MM.1S (cell line): ENCODE measurements at regions not wholly inside any gene's neighbourhood (a gene's known extent, or its start where the extent isn't known, plus 50 kb on each side); places are given as distances from the start of the nearest gene placed in this dataset.

Source experiments
- DNase-seq: peaks from one replicate; pipeline ENCODE4 v3.0.0-alpha.2; 2015
- H2AFZ ChIP-seq: fragments of 300-600 bp; sonication (generic); 2 replicates; pipeline ENCODE4 v1.6.0; 2016; ENCODE audit warnings: antibody characterized with exemption, low read length
- H3F3A ChIP-seq: fragments of 300-600 bp; sonication (generic); 2 replicates; pipeline ENCODE4 v1.6.1; 2016; ENCODE audit warnings: mild to moderate bottlenecking, antibody characterized with exemption, low read length, moderate library complexity, mixed read lengths; ENCODE audit not compliant: insufficient read depth
- H3K27ac ChIP-seq: fragments of 300-600 bp; sonication (generic); 2 replicates; pipeline ENCODE4 v1.5.1; 2016; ENCODE audit warnings: mild to moderate bottlenecking, low read length
- H3K27me3 ChIP-seq: fragments of 300-600 bp; sonication (generic); replicated peaks from 2 replicates; pipeline ENCODE4 v1.6.0; 2016; ENCODE audit warnings: low read length; ENCODE audit not compliant: insufficient read depth
- H3K36me3 ChIP-seq: fragments of 300-600 bp; sonication (generic); replicated peaks from 2 replicates; pipeline ENCODE4 v1.6.1; 2016; ENCODE audit warnings: mild to moderate bottlenecking, low read length, mixed read lengths; ENCODE audit not compliant: insufficient read depth
- H3K4me1 ChIP-seq: fragments of 300-600 bp; sonication (generic); 2 replicates; pipeline ENCODE4 v1.6.1; 2016; ENCODE audit warnings: low read length, mixed read lengths
- H3K4me2 ChIP-seq: fragments of 300-600 bp; sonication (generic); 2 replicates; pipeline ENCODE4 v1.6.0; 2016; ENCODE audit warnings: low read depth, low read length
- H3K4me3 ChIP-seq: fragments of 300-600 bp; sonication (generic); 2 replicates; pipeline ENCODE4 v1.5.1; 2016; ENCODE audit warnings: low read length, mixed read lengths
- H3K79me2 ChIP-seq: fragments of 300-600 bp; sonication (generic); 2 replicates; pipeline ENCODE4 v1.6.1; 2016; ENCODE audit warnings: mixed run types, low read length, mixed read lengths
- H3K9ac ChIP-seq: fragments of 300-600 bp; sonication (generic); 2 replicates; pipeline ENCODE4 v1.6.1; 2016; ENCODE audit warnings: low read length, mixed read lengths
- H3K9me2 ChIP-seq: fragments of 300-600 bp; sonication (generic); replicated peaks from 2 replicates; pipeline ENCODE4 v1.6.1; 2016; ENCODE audit warnings: mild to moderate bottlenecking, low read length, mixed read lengths; ENCODE audit not compliant: insufficient read depth
- H3K9me3 ChIP-seq: fragments of 300-600 bp; sonication (generic); replicated peaks from 2 replicates; pipeline ENCODE4 v1.6.1; 2016; ENCODE audit warnings: mild to moderate bottlenecking, low read length, mixed read lengths; ENCODE audit not compliant: insufficient read depth
- H4K20me1 ChIP-seq: fragments of 300-600 bp; sonication (generic); 2 replicates; pipeline ENCODE4 v1.6.1; 2016; ENCODE audit warnings: mild to moderate bottlenecking, low read length, moderate library complexity, mixed read lengths; ENCODE audit not compliant: insufficient read depth
- CTCF ChIP-seq: fragments of 300-600 bp; sonication (generic); IDR thresholded peaks from 2 replicates; pipeline ENCODE4 v1.5.1; 2016; ENCODE audit warnings: antibody characterized with exemption, low read length, mixed read lengths
- EZH2 ChIP-seq: fragments of 300-600 bp; sonication (generic); optimal IDR thresholded peaks from 2 replicates; pipeline ENCODE3; 2017; ENCODE audit warnings: low read depth, mild to moderate bottlenecking, antibody characterized with exemption, low read length, mixed read lengths
- EZH2phosphoT487 ChIP-seq: fragments of 300-600 bp; sonication (generic); IDR thresholded peaks from 2 replicates; pipeline ENCODE4 v1.6.1; 2018; ENCODE audit warnings: antibody characterized with exemption, low read length

GRCh38 chr7:153090209-153090608, 330.7 kb downstream of the ACTR3B start:
- Histone ChIP-seq H3K79me2 (no peaks in the 10 kb centered on the region), H3K36me3 (no peaks in the 10 kb centered on the region), H3K27me3 (no peaks in the 10 kb centered on the region), H3K9me3 (no peaks in the 10 kb centered on the region), H3K9ac (peak overlapping the region; percentile 66; the same call in 1 of the 2 replicates), H4K20me1 (no peaks in the 10 kb centered on the region), H3K27ac (peak overlapping the region; percentile 92), H3K4me3 (no peak overlapping the region), H3K9me2 (no peaks in the 10 kb centered on the region), H3K4me2 (peak overlapping the region; percentile 88), H3K4me1 (peaks cover 21% of the 10 kb centered on the region), H3F3A (peaks cover 24% of the 10 kb centered on the region), H2AFZ (peak overlapping the region; percentile 51)
- no peak for TF ChIP-seq EZH2
- TF ChIP-seq EZH2phosphoT487 = no peak
- no peak for TF ChIP-seq CTCF
- DNase-seq = no peak

- peaks cover 24% of the 10 kb centered on the region for H3F3A ChIP-seq
- H4K20me1 ChIP-seq = no peaks in the 10 kb centered on the region
- no peaks in the 10 kb centered on the region for H3K36me3 ChIP-seq
- H3K9me3 ChIP-seq = no peaks in the 10 kb centered on the region
- peak overlapping the region; percentile 92 for H3K27ac ChIP-seq
- TF ChIP-seq CTCF = peak; percentile 49
- TF ChIP-seq EZH2phosphoT487 = no peak
- no peak for TF ChIP-seq EZH2
- no peaks in the 10 kb centered on the region for H3K79me2 ChIP-seq
- peak; percentile 45 for DNase-seq
- H3K9ac ChIP-seq = peak overlapping the region; percentile 66
- H2AFZ ChIP-seq = peak overlapping the region; percentile 51
- peak overlapping the region; percentile 88 for H3K4me2 ChIP-seq
- H3K9me2 ChIP-seq = no peaks in the 10 kb centered on the region
- H3K27me3 ChIP-seq = no peaks in the 10 kb centered on the region
- H3K4me3 ChIP-seq = peak overlapping the region; percentile 58
- H3K4me1 ChIP-seq = peaks cover 21% of the 10 kb centered on the region
These were observed 331.2 kb downstream of the ACTR3B start for GRCh38 chr7:153090764-153091163.

- H3K4me2 ChIP-seq = peak overlapping the region; percentile 88
- H3K27me3 ChIP-seq = no peaks in the 10 kb centered on the region
- H3K79me2 ChIP-seq = no peaks in the 10 kb centered on the region
- TF ChIP-seq EZH2phosphoT487 (no peak), CTCF (0 out of 2 replicates have a peak, but pooled peaks have one; percentile 10)
- peak; percentile 93 for DNase-seq
- no peaks in the 10 kb centered on the region for H4K20me1 ChIP-seq
- peak overlapping the region; percentile 92 for H3K27ac ChIP-seq
- H2AFZ ChIP-seq = peak overlapping the region; percentile 51
- peak overlapping the region; percentile 66 for H3K9ac ChIP-seq
- H3K36me3 ChIP-seq = no peaks in the 10 kb centered on the region
- H3K4me3 ChIP-seq = peak overlapping the region; percentile 58
- peaks cover 21% of the 10 kb centered on the region for H3K4me1 ChIP-seq
- H3F3A ChIP-seq = peaks cover 24% of the 10 kb centered on the region
- H3K9me3 ChIP-seq = no peaks in the 10 kb centered on the region
- H3K9me2 ChIP-seq = no peaks in the 10 kb centered on the region
These were observed 331.9 kb downstream of the ACTR3B start for GRCh38 chr7:153091477-153091876.
